ENCODE measurements at regions not wholly inside any gene's neighbourhood (a gene's known extent, or its start where the extent isn't known, plus 50 kb on each side); places are given as distances from the start of the nearest gene placed in this dataset.
A peak's percentile ranks its signal among the peaks of the same experiment; 100 is the strongest.
"Not testable (repeated sequence)": the region's sequence is repeated elsewhere in the genome, so short reads cannot be mapped to it uniquely, and the experiment has no call there.

DNA sequence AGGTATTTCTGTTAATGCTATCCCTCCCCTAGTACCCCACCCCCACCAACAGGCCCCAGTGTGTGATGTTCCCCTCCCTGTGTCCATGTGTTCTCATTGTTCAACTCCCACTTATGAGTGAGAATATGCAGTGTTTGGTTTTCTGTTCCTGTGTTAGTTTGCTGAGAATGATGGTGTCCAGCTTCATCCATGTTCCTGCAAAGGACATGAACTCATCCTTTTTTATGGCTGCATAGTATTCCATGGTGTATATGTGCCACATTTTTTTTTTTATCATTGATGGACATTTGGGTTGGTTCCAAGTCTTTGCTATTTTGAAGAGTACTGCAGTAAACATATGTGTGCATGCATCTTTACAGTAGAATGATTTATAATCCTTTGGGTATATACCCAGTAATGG lies 430.5 kb upstream of the CD180 start:
- DNase-seq, result not testable (repeated sequence)

DNA sequence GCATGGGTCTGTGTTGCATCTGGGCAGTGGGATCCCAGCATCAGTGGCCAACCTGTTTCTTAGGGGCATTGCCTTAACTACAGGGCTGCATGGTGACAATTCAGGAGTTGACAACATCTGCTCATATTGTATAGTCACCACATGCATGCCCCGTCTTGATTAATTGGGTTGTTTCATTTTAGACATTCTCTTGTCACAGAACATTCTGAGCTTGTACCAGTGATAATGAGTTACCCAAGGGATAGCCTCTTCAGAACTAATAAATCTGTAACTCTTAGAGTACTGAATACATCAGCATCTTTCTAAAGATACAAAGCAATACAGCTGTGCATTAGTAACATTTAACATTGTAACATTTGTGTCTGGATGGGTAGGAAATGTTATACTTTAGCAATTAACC lies 426.5 kb upstream of the CD180 start:
- no peak for DNase-seq

DNA sequence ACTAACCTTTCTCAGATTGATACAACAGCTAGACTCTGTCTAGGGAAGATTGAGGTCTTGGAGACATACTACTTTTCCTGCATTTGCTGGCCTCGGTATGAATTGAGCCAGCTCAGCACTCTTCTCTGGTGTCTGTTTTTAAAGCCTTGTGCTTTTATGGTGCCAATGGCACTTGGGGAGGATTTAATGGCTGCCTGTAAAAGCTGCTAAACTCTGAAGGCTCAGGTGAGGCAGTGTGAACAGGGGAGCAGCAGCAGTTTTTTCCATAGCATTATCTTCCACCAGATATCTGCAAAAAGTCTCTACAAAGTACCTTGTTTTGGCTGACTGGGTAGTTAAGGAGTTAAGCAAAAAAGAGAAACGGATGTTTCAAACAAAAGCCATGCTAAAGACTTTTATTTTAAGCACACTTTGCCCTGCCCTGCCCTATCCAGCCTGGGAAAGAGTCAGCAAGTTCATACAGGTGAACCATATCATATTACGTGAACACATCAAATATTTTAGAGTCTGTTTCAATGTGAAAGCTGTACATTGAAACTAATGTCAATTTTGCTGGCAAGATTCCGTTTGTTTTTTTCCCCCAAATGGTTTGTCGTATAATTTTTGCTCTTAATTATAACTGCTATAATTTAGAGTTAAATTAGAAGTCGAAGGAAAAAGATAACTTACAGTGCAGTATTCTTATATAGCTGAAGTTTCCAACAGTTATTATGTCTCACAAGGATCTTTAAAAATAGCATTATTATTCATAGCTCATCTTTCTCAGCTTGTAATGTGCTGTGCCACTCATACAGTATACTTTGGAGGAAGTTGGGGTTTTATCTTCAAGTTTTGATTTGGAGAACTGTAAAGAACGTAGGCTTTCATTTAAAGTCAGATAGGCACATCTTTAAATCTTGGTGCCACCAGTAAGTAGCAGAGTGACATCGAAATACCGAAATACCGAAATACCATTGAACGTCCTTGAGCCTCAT lies 424.1 kb upstream of the CD180 start:
- no peak for DNase-seq

DNA sequence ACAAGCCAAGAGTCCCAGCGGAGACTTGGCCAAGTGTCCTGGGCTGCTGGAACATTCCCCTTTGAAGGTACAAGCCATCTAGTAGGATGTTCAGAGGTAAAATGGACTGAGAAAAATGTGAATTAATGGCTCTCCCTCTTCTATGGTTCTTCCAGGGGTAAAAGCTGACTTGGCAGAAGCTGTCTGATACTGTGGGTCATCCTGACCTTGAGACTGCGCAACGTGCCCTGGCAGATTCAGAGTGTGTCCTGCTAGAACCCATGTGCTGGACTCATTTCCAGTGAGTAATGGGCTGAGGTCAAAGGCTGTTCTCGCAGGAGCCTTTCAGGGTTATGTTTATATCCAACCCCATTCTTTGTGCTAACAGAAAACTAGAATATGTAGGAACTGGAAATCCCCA lies 423.0 kb upstream of the CD180 start:
- no peak for DNase-seq

DNA sequence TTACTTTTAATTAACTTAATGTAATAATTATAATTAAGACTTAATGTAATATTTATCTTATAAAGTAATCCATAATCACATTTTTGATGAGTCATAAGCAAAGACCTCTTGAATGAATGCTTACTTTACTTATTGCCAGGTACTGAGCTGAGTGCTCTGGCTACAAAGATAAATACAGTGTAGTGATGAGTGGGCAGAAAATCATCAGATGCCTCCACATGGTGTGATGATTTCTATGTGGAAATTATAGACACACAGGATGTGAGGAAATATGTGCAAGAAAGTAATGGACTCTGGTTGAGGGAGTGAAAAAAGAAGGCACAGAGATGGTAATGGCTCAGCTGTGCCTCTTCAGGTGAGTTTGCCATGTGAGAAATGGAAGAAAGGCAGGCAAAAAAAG lies 422.6 kb upstream of the CD180 start:
- no peak for DNase-seq

DNA sequence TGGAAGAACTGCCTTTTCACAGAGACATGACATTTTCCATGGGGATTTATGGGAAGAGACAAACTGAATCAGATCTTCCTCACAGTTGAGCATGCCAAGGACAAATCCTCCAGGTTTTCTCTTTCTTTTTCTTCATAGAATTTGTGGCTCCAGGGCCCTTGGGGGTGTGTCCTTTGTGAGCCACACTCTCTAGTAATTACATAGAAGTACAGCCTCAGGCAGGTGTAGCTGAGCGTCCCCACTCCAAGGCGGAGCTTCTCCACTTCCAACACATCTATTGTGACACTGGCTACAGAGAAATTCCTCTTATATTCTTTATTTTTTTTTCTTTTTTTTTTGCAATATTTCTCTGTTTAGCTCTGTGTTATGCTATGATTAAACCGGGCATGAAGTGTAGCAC lies 420.5 kb upstream of the CD180 start:
- no peak for DNase-seq

DNA sequence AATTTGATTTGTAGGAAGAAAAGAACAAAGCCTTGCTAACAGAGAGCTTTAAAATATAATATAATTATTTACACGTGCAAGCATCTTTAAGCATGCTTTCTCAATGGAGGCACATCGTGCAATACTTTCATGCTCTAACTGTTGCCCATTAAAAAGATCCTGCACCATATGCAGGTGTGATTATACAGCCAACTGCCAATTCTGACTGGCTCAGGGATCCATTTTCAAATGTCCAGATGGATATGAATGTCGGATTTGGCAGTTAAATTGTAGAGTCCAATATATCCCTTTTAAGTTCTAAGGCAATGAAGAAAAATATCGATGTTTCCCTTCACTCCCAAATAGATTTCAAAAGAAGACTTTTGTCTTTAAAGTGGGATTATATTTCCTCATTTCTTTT lies 416.4 kb upstream of the CD180 start:
- peak in 1 of 14 donors; percentile 80 for DNase-seq

DNA sequence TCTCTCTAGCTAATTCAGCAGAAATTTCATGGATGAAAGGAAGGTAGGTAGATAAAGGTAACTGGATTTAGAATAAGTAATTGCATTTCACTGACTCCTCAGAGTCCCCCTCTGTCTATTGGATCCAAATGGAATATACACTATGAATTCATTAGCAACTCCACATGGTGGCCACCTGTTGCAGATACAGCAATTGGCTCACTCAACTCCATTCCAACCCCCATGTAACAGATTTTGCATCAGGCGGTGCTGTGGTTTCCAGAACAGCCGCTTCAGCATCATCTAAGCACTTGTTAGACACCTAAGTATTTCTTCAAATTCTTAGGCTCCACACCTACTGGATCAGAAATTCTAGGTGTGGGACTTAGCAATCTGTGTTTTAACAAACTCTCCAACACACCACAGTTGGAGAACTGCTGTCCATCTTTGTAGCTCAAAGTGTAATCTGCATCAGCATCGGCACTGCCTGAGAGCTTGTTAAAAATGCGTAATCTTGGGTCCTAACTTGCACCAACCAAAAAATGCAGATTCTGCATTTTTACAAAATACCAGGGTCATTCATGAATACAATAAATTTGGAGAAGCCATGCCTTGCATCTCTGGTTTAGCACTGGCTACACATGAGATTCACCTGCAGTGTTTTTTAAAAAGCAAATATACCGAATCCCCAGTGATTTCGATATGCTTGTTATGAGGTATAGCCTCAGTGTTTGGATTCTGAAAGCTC lies 413.8 kb upstream of the CD180 start:
- no peak for DNase-seq

DNA sequence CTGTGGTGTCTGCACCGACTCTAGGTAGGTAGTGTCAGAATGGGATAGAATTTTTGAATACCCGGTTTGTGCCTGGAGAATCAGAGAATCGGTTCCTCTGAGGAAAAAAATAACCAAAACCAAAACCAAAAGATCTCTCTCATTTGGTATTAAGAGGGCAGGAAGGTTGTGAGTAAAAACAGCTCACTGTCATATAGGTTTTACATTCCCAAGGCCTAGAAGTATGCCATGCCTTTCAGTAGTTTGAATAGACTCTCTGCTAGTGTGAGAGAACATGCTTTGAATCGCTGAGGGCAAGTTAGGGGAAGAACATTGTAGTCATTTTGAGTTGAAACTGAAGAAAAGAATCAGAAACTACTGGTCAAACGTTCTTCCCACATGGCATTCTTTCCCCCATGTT lies 411.4 kb upstream of the CD180 start:
- no peak for DNase-seq

DNA sequence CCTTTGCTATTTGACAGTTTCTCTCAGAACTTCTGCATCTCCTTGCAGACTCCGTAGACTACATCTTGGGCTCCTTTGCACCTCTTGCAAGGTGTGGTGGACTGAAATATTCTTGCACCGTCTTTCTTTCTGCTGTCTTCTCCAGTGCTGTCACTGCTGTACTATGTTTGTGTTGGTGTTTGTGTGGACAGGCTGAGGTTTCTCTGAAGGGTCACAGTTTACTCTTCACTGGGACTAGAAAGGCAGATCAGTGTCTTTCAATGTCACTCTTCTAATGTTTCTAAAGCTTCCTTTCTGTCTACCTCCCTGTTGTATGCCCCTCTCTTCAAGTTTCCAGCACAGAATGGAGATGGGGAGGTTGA lies 410.0 kb upstream of the CD180 start:
- no peak for DNase-seq

DNA sequence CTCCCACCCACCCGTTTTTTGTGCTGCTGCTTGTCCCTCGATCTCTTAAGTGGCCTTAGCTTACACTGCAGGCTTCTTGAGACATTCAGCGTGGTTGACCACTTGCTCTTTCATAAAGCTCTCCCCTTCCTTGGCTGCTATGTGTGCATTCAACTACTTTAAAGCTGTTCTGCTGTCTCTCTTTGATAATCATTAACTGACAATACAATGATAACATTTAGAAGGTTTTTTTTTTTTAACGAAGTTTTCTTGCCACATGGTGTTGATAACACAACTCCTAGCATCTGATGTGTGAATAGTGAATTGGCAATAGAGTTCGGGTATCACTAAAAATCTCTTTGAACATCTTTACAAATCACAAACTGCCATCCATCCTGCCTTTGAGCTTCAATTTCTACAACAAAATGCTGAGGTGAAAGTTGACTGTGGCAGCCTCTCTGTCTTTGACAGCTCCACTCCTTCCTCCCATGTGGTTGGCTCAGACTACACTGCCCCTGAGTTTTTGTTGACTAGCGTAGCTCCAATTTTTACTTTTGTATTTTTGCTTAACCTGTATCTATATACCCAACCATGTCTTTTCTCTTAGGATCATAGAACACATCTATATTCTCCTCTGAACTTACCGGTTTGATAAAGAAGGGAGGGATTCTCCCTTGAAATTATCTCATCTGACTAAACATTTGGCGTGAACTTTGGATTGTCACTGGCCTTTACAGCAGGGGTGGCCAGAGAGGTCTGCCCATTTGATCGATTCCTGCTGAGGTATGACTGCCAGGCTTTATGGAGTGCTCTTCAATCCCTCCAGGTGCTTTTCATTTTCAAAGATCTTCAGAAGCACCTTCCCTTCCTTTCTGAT lies 409.4 kb upstream of the CD180 start:
- no peak for DNase-seq

DNA sequence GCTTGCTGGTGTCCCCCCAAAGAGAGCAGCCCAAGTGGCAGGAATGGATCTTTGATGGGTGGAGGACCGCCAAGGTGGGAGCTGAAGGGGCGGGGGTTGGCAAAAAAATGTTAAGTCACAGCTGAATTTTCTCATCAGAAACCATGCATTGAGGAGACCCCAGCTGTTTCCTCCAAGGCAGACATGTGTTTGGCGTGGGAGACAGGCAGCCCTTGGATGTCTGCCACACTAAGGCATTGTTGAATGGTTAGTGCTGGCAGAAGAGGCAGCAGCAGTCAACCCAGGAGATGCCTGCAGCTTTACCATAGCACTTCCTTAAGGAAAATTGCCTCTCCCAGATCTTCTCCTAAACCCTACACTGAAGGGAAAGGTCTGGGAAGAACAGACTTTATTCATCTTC lies 394.9 kb upstream of the CD180 start:
- DNase-seq, result no peak

DNA sequence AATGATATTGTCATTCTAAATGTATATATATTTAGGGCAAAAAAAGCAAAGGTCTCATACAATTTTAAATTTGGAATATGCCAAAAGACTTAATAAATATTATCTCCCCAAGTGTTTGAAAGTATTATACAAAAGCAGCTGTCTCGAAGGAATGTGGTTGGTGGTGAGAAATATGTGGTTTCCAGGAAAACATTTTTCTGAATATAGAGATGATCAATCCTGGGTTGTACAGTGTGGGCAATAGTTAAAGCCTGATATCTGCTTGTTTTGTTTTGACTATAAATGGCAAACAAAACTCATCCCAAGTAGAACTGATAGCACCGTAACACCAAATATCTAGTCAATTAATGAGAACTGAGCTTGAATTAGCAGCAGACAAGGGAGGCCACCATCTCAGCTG lies 391.8 kb upstream of the CD180 start:
- no peak for DNase-seq

DNA sequence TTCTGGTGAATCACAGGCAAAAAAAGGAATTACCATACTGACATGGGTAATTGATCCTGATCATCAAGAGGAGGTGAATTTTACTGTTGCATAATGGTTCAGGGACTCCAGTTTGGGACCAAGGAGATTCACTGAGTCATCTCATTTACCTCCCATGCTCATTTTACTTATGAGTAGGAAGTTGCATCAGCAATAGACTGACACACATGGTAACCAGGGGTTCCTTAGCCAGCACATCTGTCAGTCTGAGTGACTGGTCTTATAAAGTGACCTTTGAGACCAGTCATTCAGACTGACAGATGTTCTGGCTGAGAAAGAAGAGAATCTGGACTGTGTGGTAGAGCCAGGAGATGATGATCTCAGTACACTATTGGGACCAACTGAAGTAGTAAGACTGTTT lies 384.6 kb upstream of the CD180 start:
- no peak for DNase-seq

DNA sequence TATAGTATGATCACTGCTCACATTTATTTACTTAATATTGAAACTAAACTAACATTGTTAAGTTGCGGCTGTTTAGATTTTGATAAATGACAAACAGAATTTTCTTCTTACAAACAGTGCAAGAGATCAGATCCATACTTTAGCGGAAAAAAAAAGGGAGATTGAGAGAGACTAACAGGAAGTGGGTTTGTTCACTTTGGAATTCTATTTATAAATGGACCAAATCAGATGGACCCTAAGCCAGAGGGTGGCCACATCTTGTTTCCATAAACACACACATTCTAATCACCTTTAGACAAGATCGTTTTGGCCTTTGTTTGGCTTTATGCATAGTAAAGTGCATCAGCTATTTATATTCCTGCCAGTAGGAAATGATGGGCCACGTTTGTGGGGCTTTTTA lies 381.4 kb upstream of the CD180 start:
- DNase-seq, result no peak

DNA sequence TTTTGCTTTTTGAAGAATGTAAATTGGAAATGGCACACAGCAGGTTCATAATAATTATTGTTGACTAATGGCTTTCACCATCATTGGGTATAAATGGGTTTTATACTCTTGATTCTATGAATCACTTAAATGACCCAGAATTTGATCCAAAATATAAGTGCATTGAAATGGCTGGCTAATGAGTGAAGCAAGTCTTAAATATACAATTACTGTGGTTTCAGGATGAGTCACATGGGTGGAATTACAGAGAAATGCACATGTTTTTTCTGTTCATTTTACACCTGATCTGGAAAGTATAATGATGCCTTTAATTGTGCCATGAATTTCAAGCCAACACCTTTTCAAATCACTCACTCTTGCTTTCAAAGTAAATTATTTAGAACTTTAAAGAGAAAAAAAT lies 380.8 kb upstream of the CD180 start:
- DNase-seq, result no peak

DNA sequence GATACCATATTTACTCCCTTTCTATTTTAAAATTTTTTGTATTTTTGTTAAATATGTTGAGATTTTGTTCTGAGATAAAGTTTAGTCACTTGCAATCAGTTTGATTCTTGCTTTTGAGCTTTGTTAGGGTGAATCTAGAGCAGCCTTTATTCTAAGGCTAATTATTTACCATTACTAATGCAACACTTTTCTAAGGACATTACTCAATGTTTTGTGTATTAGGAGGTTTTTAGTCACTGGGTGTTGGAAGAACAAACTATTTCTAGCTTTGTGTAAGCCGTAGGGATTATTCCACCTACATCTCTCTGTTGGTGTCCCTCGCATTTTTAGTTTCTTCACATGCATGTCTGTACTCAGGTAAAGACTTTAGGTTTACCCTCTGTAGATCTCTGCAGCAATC lies 379.5 kb upstream of the CD180 start:
- no peak for DNase-seq

DNA sequence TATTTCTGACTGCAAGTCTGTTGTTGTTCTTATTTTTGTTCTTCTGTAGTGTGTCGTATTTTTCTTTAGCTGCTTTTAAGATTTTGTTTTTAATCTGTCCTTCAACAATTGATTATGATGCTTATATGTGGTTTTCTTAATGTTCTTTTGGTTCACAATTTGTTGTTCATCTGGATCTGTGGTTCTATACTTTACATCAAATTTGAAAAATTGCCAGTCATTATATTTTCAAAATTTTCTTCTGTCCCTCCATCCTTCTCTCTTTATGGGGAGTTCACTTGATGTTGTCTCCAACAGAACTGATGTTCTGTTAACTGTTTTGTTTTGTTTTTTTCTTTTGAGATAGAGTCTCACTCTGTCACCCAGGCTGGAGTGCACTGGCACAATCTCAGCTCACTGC lies 378.5 kb upstream of the CD180 start:
- DNase-seq, result no peak

DNA sequence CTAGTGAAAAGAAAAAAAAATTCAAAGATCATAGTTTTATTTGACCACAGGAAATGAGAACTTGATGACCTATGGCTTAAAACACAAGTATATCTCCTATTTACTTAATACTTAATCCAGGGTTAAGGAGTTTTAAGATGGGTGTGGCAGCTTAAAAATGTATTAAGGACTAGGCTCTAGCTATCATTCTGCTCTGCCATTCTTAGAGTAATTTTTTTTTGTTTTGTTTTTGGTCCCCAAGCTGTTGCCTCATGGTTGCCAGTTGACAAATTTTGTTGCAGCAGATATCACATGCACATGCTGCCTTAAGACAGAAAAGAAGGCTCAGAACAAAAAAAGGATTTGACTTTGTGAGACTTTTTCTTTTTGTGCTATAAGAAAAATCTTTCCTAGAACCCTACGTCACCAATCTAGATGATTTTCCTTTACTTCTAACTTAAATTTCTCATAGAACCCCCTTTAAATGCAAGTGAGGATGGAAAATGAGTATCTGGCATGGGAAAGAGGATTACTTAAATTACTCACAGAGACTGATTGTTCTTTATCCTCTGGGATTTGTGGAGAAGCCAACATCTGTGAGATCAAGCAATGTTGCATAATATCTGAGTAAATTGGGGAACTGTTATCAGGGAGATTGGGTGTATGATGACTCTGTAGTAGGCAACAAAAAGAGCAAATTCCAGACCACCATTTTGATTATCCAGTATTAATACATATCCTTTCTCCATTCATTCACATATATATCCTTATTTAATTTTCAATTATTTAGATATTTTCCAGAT lies 364.7 kb upstream of the CD180 start:
- no peak for DNase-seq

DNA sequence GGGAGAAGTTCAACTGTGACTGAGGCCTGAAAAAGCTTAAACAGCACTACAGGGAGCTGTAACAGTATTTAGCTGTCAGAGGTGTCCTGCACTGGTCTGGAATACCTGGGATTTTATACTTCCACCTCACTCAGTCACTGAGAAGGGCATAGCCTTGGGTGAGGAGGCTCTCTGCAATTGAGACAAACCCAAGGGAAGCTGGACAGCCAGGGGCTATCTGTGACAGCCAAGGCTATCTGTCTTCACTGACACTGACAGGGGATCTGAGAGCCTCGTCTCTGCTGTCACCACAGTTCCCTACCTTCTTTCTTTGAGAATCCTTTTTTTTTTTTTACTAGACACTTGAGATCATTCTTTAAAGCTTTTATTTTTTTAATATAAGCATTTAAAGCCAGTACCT lies 356.2 kb upstream of the CD180 start:
- no peak for DNase-seq

DNA sequence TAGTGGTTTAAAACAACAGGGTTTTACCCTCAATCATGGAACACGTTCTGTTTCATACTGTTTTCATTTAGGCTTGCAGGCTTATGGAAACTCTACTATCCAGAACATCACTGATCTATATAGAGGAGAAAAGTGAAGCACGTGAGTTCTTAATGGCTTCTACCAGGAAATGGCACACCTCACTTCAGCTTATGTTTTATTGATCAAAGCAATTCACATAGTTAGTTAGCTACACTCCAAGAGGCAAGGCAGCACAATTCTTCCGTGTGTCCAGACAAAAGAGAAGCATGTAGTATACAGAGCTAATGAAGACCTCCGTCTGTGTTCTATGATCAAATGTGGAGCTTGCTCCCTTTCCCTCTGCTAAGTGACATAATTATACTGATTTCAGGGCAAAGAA lies 353.3 kb upstream of the CD180 start:
- no peak for DNase-seq

DNA sequence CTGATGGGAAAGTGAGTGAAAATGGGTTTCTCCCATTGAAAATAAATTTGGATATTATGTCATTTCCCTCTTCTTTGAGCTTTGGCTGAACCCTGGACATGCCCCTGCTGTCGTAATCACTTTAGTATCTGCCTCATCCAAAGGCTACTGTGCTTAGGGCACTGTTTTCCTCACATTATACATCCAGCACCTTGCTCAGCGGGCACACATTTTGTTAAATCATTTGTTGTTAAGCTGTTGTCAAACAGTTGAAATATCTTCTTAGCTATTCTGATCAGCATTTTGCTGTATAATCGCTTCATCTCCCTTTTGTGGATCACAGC lies 352.7 kb upstream of the CD180 start:
- no peak for DNase-seq

Data from C1 segment of cervical spinal cord (tissue), 14 donors.